Thoracic aorta (tissue), 2 donors: ENCODE measurements at regions not wholly inside any gene's neighbourhood (a gene's known extent, or its start where the extent isn't known, plus 50 kb on each side); places are given as distances from the start of the nearest gene placed in this dataset.

Experiments used
- ATAC-seq: fragments of 150-250 bp; one replicate; pipeline ENCODE4 v1.8.0; 2017; ENCODE audit warnings: low read depth; ENCODE audit not compliant: insufficient number of reproducible peaks, low FRiP score
- DNase-seq: peaks from one replicate; pipeline ENCODE4 v3.0.0-alpha.2; 2020; ENCODE audit warnings: low spot score
- H3K27ac ChIP-seq, 2 donors: fragments of 200-600 bp; sonication (generic); 1 replicate in 1 of 2; 2 replicates in 1 of 2; pipeline ENCODE4 v1.5.1; 2016; ENCODE audit warnings: mild to moderate bottlenecking in 2 of 2, moderate library complexity in 2 of 2
- H3K27me3 ChIP-seq: fragments of 200-600 bp; sonication (generic); replicated peaks from 2 replicates; pipeline ENCODE4 v1.6.0; 2016; ENCODE audit warnings: mild to moderate bottlenecking; ENCODE audit not compliant: insufficient read depth
- H3K36me3 ChIP-seq: fragments of 200-600 bp; sonication (generic); one replicate; pipeline ENCODE4 v1.5.1; 2016
- H3K4me1 ChIP-seq, 2 donors: fragments of 200-600 bp; sonication (generic); 1 replicate in 1 of 2; 2 replicates in 1 of 2; pipeline versions ENCODE4 v1.5.1 to v1.6.0; 2016; ENCODE audit warnings: low read depth in 2 of 2, mild to moderate bottlenecking in 1 of 2; ENCODE audit not compliant: control insufficient read depth in 1 of 2
- H3K4me3 ChIP-seq: fragments of 200-600 bp; sonication (generic); 2 replicates; pipeline ENCODE4 v1.5.1; 2016; ENCODE audit warnings: mild to moderate bottlenecking
- H3K9me3 ChIP-seq: fragments of 200-600 bp; sonication (generic); 2 replicates; pipeline ENCODE4 v1.5.1; 2016
- TF ChIP-seq, protein P1 (sequence below): fragments of 200-600 bp; sonication (generic); IDR thresholded peaks from one replicate; pipeline ENCODE4 v1.5.1; 2019; ENCODE audit warnings: antibody characterized with exemption

DNA sequence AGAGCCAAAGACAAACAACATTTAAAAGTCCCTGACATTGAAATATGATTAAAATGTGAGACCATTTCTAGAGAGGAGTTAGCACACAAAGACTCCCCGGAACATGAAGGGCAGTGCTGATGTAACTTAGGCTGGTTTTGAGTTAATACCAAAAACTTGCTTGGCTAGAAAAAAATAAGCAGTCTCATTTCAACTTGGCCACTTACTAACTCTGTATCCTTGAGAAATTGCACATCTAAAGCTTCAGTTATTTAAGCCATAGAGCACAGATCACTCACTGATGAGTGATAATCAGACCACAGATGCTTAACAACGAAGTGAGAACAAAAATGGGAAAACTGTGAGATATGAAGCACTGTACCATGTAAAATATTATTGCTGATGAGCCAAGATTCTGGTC lies 65.9 kb upstream of the MAOA start:
- no peaks in the 10 kb centered on the region for H3K36me3 ChIP-seq
- H3K27me3 ChIP-seq: no peaks in the 10 kb centered on the region
- peak overlapping the region; percentile 40 for H3K4me3 ChIP-seq
- DNase-seq: no peak
- TF ChIP-seq, protein P1, sequence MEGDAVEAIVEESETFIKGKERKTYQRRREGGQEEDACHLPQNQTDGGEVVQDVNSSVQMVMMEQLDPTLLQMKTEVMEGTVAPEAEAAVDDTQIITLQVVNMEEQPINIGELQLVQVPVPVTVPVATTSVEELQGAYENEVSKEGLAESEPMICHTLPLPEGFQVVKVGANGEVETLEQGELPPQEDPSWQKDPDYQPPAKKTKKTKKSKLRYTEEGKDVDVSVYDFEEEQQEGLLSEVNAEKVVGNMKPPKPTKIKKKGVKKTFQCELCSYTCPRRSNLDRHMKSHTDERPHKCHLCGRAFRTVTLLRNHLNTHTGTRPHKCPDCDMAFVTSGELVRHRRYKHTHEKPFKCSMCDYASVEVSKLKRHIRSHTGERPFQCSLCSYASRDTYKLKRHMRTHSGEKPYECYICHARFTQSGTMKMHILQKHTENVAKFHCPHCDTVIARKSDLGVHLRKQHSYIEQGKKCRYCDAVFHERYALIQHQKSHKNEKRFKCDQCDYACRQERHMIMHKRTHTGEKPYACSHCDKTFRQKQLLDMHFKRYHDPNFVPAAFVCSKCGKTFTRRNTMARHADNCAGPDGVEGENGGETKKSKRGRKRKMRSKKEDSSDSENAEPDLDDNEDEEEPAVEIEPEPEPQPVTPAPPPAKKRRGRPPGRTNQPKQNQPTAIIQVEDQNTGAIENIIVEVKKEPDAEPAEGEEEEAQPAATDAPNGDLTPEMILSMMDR: no peak
- peak; percentile 76 for ATAC-seq
- peak overlapping the region; percentile 76 to 86 for H3K27ac ChIP-seq
- H3K9me3 ChIP-seq: no peaks in the 10 kb centered on the region
- peaks cover 5 to 8% of the 10 kb centered on the region in 2 donors for H3K4me1 ChIP-seq

DNA sequence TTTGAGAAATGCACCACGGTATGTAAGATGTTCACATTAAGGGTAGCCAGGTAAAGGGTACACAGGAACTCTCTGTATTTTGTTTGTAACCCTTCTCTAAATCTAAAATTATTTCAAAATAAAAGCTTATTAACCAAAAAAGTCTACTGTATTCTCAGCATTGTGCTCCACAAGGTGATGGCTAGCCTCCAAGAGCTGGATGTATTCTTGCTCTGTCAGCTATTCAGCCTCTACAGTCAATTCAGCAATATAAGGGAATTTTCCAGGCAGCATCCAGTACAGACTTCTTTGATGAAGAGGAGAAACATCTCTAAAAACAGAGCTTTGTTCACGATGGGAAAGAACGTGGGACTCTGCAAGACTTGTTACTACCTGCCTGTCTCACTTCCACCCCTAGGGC lies 63.5 kb upstream of the MAOA start:
- Histone ChIP-seq H3K36me3 (no peaks in the 10 kb centered on the region), H3K4me1 (peaks cover 5 to 8% of the 10 kb centered on the region in 2 donors), H3K27me3 (no peaks in the 10 kb centered on the region), H3K9me3 (no peaks in the 10 kb centered on the region), H3K4me3 (no peak overlapping the region), H3K27ac (no peak overlapping the region)
- DNase-seq (no peak), ATAC-seq (no peak)
- TF ChIP-seq, protein P1: no peak

DNA sequence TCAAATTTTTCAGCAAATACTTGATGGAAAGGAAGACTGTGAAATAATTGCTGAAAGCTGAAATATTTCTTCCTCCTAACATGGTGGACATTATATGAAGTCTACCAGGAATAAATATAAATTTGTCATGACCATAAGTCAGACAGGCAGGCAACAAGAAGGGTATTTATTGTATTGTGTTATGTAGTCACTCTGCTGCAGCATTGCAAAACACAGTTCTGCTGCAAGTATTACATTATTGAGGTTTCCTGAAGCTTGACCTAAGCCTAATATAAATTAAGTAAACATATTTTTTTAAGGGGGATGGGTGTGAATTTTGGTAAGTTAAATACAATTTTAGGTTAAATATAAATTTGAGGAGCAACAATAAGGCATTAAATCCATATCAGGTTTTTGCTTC lies 60.2 kb upstream of the MAOA start:
- TF ChIP-seq, protein P1: no peak
- ATAC-seq (no peak), DNase-seq (no peak)
- Histone ChIP-seq H3K9me3 (no peaks in the 10 kb centered on the region), H3K27me3 (no peaks in the 10 kb centered on the region), H3K4me3 (no peak overlapping the region), H3K4me1 (peaks cover under 1 to 2% of the 10 kb centered on the region in 2 donors), H3K36me3 (no peaks in the 10 kb centered on the region), H3K27ac (no peak overlapping the region)

DNA sequence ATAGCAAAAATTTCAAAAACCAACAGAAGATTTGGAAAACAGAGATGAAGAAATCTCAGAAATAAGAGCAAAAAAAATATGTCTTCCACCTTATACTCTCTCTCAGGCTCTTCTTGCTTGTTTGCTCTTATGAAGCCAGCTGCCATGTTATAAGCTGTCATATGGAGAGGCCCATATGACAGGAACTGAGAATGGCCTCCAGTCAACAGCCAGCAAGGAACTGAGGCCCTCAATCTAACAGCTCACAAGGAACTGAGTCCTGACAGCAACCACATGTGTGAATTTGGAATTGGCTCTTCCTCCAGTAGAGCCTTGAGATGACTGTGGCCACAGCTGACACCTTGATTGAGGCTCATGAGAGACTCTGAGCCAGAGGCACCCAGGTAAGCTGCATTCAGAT lies 51.3 kb upstream of the MAOA start:
- H3K36me3 ChIP-seq: no peaks in the 10 kb centered on the region
- H3K9me3 ChIP-seq: no peaks in the 10 kb centered on the region
- ATAC-seq (no peak), DNase-seq (no peak)
- no peak overlapping the region for H3K4me3 ChIP-seq
- no peaks in the 10 kb centered on the region for H3K27me3 ChIP-seq
- H3K27ac ChIP-seq: no peak overlapping the region
- no peaks in the 10 kb centered on the region for H3K4me1 ChIP-seq
- TF ChIP-seq, protein P1: no peak

DNA sequence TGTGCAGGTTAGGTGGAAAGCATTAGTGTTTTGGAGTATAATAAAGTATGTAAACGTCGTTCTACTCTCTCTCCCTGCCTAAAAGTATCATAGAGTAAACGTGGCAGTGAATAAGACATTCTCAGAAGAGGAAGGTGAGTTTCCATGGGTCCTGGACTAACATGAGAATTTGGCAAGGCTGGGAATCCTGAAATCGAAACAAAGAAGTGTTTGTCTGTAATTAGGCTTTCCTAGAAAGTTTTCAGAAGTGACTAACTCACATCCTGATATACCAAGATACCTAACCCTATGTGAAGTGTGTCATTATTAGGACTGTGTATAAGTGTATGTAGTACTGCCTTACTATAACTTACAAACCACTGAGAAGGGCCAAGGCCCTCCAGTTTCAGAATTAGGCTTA lies 50.7 kb upstream of the MAOA start:
- Histone ChIP-seq H3K36me3 (no peaks in the 10 kb centered on the region), H3K9me3 (no peaks in the 10 kb centered on the region), H3K27ac (no peak overlapping the region), H3K4me1 (no peaks in the 10 kb centered on the region), H3K27me3 (no peaks in the 10 kb centered on the region), H3K4me3 (no peak overlapping the region)
- TF ChIP-seq, protein P1: no peak
- DNase-seq: no peak
- no peak for ATAC-seq
